Hematopoietic multipotent progenitor cell treated with erythropoietin and hydrocortisone succinate and interleukin-3 and kit ligand, for 6 days (in vitro differentiated cells): ENCODE measurements at regions not wholly inside any gene's neighbourhood (a gene's known extent, or its start where the extent isn't known, plus 50 kb on each side); places are given as distances from the start of the nearest gene placed in this dataset.
"Not testable (repeated sequence)": the region's sequence is repeated elsewhere in the genome, so short reads cannot be mapped to it uniquely, and the experiment has no call there.

ENCODE experiments used
- DNase-seq: peaks from one replicate; pipeline ENCODE4 v3.0.0-alpha.2; 2015

DNA sequence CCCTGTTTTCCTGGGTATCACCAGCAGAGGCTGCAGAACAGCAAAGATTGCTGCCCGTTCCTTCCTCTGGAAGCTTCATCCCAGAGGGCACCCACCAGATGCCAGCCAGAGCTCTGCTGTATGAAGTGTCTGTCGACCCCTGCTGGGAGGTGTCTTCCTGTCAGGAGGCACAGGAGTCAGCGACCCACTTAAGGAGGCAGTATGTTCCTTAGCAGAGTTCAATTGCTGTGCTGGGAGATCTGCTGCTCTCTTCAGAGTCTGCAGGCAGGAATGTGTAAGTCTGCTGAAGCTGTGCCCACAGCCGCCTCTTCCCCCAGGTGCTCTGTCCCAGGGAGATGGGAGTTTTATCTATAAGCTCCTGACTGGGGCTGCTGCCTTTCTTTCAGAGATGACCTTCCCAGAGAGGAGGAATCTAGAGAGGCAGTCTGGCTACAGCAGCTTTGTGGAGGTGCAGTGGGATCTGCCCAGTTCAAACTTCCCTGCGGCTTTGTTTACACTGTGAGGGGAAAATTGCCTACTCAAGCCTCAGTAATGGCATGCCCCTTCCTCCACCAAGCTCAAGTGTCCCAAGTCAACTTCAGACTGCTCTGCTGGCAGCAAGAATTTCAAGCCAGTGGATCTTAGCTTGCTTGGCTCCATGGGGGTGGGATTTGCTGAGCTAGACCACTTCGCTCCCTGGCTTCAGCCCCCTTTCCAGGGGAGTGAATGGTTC lies 100.6 kb downstream of the TMEM168 start:
- not testable (repeated sequence) for DNase-seq

DNA sequence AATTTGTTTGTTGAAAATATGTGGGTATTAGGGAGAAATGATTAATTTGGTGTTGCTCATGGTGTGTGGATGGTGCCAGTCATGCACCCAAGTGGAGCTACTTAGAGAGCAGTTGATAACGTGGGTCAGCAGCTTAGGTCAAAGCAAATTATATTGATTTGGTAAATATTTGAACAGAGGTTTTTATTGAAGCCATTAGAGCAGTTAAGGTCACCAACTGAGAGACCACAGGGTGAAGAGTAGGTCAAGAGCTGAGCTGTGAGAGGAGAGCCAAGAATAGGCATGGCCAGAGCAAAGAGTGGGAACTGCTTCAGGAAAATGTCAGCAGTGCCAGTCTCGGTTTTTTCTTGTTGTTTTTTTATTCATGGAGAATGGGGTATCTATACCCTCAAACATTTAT lies 97.9 kb downstream of the TMEM168 start:
- DNase-seq, result no peak

DNA sequence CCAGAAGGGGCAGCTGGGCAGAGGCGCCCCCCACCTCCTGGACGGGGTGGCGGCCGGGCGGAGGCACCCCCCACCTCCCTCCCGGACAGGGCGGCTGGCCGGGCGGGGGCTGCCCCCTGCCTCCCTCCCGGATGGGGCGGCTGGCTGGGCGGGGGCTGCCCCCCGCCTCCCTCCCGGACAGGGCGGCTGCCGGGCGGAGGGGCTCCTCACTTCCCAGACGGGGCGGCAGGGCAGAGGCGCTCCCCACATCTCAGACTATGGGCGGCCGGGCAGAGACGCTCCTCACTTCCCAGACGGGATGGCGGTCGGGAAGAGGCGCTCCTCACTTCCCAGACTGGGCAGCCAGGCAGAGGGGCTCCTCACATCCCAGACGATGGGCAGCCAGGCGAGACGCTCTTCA lies 93.0 kb downstream of the TMEM168 start:
- not testable (repeated sequence) for DNase-seq

DNA sequence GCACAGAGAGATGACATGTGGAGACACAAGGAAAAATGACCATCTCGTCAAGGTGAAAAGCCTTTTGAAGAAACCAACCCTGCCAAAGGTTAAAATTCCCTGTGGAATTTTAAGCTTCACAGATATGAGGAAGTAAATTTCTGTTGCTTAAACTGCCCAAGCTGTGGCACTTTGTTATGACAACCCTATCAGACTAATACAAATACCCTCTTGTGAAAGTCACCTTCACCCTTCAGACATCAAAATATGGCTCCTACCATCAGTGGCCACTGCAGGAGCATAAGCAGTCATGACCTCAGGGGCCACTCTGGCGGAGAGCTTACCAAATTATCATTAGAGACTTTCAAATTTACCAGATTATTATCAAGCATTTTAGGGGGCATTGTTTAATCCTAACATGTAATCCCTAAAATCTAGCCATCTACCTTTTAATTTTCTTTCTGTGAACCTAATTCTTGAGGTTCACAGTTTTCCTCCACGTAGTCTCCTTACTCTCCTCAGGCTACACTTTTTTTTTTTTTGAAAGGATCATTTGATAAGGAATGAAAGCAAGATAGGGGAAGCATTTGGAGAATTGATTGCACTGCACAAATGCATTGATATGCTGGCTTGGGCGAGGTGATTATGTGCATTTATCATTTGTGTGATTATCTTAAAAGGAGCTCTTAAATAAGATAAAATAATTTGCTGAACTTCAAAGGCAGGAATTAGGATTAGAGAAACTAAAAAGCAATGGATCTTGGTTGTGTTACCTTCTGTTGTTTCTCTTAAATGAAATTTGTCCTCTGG lies 90.3 kb downstream of the TMEM168 start:
- no peak for DNase-seq

DNA sequence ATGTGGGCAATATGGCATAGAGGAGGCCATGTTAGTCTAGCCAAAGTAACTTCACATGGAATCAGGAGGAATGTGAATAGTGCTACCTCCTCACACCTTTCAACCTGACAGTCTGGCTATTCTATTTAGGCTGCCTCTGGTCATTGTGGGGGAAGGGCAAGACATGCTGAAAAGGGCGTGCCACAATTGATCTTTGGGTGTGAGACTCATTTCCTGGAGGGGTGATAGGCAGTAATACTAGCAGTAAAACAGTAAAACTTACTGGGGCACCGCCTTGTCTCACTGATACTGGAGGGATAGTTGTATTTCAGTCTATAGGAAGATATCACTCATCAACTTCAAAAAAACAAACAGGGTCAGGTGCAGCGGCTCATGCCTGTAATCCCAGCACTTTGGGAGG lies 88.7 kb downstream of the TMEM168 start:
- no peak for DNase-seq

DNA sequence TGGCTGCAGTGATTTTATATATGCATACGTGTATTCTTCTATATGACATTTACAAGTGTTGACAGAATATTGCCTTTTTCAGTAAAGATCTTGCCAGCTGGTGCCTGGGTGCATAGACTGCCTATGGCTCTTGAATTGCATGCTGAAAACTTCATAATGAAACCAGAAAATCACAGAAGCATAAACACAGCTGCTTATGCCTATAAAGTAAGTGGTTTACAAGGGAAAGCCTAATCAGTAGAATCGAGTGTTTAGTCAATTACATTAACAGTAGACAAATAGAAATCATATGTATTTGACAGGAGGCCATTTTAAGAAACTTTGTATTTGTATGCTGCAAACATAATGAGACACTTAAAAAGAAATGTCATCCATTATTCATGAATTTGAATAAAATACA lies 82.5 kb downstream of the TMEM168 start:
- DNase-seq, result no peak

DNA sequence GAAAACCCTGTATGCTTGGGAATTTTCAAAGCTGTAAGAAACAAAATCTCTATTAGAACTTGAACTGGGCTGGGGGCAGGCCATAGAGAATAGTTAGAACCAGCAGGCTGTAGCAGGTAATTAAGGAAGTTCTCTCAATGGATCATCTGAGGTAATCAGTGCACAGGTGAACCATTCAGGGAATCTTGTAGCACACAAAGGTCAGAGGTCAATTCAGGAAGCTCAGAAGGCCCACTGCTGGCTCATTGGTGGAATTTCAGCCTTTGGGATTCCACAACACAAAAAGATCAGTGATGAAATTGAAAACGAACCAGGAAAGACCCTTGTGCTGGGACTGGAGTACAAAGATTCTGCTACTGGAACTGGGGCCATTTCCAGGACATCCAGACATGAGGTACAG lies 82.0 kb downstream of the TMEM168 start:
- no peak for DNase-seq
